GM10248 (cell line): ENCODE measurements at regions not wholly inside any gene's neighbourhood (a gene's known extent, or its start where the extent isn't known, plus 50 kb on each side); places are given as distances from the start of the nearest gene placed in this dataset.

Experiments used
- CTCF ChIA-PET: fragments of 300-600 bp; sonication (Branson Sonifier 250); formaldehyde crosslinking; extraction: SDS; loops from one replicate; lab custom pipeline; 2021; ENCODE audit warnings: antibody characterized with exemption; lab: Yijun Ruan, JAX
- POLR2A ChIA-PET: fragments of 350-650 bp; sonication (Branson Sonifier 250); formaldehyde crosslinking; extraction: SDS; loops from one replicate; lab custom pipeline; 2020; ENCODE audit warnings: antibody characterized with exemption; lab: Yijun Ruan, JAX
- DNase-seq: peaks from one replicate; pipeline ENCODE4 v3.0.0; 2012; ENCODE audit errors: extremely low spot score
- CTCF ChIP-seq: IDR thresholded peaks from 2 replicates; pipeline ENCODE4 v1.5.1; 2012; ENCODE audit warnings: mild to moderate bottlenecking, low read depth; ENCODE audit errors: extremely low read depth, missing control alignments, control extremely low read depth

GRCh38 chr6:93164781-93165180 lies 254.6 kb downstream of the EPHA7 start:
- no peak for TF ChIP-seq CTCF
- no peak for DNase-seq
- CTCF ChIA-PET = interaction anchor here (1.2 kb wide), 1 partner anchor 13 kb away, joined by 4 read pairs; no protein-coding TSS in a partner anchor
- POLR2A ChIA-PET = no interaction called here

- no peak for TF ChIP-seq CTCF
- POLR2A ChIA-PET = no interaction called here
- no peak for DNase-seq
- CTCF ChIA-PET = no interaction called here
These were observed 256.2 kb downstream of the EPHA7 start for GRCh38 chr6:93163146-93163545.

- POLR2A ChIA-PET = no interaction called here
- CTCF ChIA-PET = no interaction called here
- DNase-seq = no peak
- no peak for TF ChIP-seq CTCF
These were observed 279.8 kb downstream of the EPHA7 start for GRCh38 chr6:93139408-93140081.

- TF ChIP-seq CTCF = no peak
- POLR2A ChIA-PET = no interaction called here
- CTCF ChIA-PET = no interaction called here
- DNase-seq = no peak
These were observed 283.2 kb downstream of the EPHA7 start for GRCh38 chr6:93136111-93136510.

GRCh38 chr6:93124006-93124632 lies 295.2 kb downstream of the EPHA7 start:
- ChIA-PET POLR2A (no interaction called here), CTCF (no interaction called here)

GRCh38 chr6:93123585-93123984 lies 295.8 kb downstream of the EPHA7 start:
- ChIA-PET CTCF (no interaction called here), POLR2A (no interaction called here)
- no peak for DNase-seq
- no peak for TF ChIP-seq CTCF

More at GRCh38 chr6:93124006-93124632, 295.2 kb downstream of the EPHA7 start:
- DNase-seq = no peak
- no peak for TF ChIP-seq CTCF
